ENCODE measurements at regions not wholly inside any gene's neighbourhood (a gene's known extent, or its start where the extent isn't known, plus 50 kb on each side); places are given as distances from the start of the nearest gene placed in this dataset.

DNA sequence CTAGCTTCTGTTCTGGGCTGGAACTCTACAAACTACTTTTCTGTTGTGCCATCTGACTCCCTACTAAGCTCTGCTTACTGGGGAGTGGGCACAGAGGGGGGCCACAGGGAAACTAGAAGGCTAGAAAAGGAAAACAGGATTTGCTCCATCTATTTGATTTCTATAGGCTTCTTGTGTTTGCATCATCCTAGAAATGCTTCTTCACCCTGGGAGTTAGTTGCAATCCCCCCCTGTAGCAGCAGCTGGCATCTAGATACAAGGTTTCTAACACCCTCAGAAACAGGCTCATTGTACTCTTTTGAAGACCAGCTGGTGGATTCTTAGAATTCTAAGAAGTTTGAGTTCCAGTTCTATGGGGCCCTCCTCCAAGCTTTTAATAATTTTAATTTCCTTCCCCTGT is 213.4 kb downstream of the TMA16 start:
- no peak overlapping the region for H3K23ac ChIP-seq (ENCODE audit: insufficient read length)
- no peak for FAIRE-seq
- no peak overlapping the region for H3K18ac ChIP-seq (ENCODE audit: extremely low read depth, low read length)
- H3K56ac ChIP-seq (replicated peaks; ENCODE audit: insufficient read length, low read depth, low read length): no peak overlapping the region
- no peak overlapping the region for H4K91ac ChIP-seq (replicated peaks; ENCODE audit: insufficient read length, low read length)
- H3K14ac ChIP-seq (ENCODE audit: insufficient read length): no peak overlapping the region
- H3K79me2 ChIP-seq (ENCODE audit: control insufficient read depth in 1 of 2, insufficient read depth in 2 of 2, low read length in 2 of 2): no peaks in the 10 kb centered on the region
- H2BK12ac ChIP-seq (ENCODE audit: low read depth, low read length): no peak overlapping the region
- no peaks in the 10 kb centered on the region for H3K79me1 ChIP-seq (ENCODE audit: low read depth, low read length)
- H4K8ac ChIP-seq (ENCODE audit: extremely low read depth, insufficient read depth, low read length): no peak overlapping the region
- no peak overlapping the region for H2BK120ac ChIP-seq (replicated peaks; ENCODE audit: low read depth, low read length)
- no peak overlapping the region for H3K4me2 ChIP-seq (ENCODE audit: insufficient read depth in 1 of 2, low read depth in 2 of 2, low read length in 2 of 2)
- no peak overlapping the region for H3K4ac ChIP-seq (replicated peaks; ENCODE audit: insufficient read length, low read depth, low read length)
- H2AK5ac ChIP-seq (ENCODE audit: low read depth, low read length): no peak overlapping the region
- H3K27ac ChIP-seq (ENCODE audit: low read depth, low read length): no peak overlapping the region
- H3K36me3 ChIP-seq (ENCODE audit: control insufficient read depth in 2 of 4, insufficient read depth in 4 of 4, low read length in 3 of 4): no peaks in the 10 kb centered on the region
- H2BK15ac ChIP-seq (ENCODE audit: low read length): no peak overlapping the region
- TF ChIP-seq RNF2 (IDR thresholded peaks at IDR 0.05; ENCODE audit: borderline replicate concordance, low read depth, low read length, missing control alignments, poor library complexity, severe bottlenecking) (no peak), POLR2AphosphoS5 (IDR thresholded peaks at IDR 0.05; ENCODE audit: low read depth, low read length) (no peak), RAD21 (IDR thresholded peaks at IDR 0.05 in 1 of 2, conservative IDR thresholded peaks at IDR 0.05 in 1 of 2; ENCODE audit: low read depth in 2 of 2, low read length in 2 of 2) (peak in 1 of 2 experiments; percentile 30; a peak in 2 of 4 replicates), CEBPB (IDR thresholded peaks at IDR 0.05; ENCODE audit: low read depth, low read length) (peak; percentile 53; the same call in 1 of the 2 replicates), SP4 (IDR thresholded peaks at IDR 0.05; ENCODE audit: low read length) (no peak)
- H4K5ac ChIP-seq (ENCODE audit: insufficient read length, low read depth, low read length): no peak overlapping the region
- no peak overlapping the region for H3K9ac ChIP-seq (replicated peaks in 1 of 4; ENCODE audit: extremely low read depth in 1 of 4, low read depth in 3 of 4, low read length in 3 of 4)
- DNase-seq (ENCODE audit: low read depth in 1 of 2, low spot score in 2 of 2): no peak
- no peak overlapping the region for H3K4me3 ChIP-seq (ENCODE audit: extremely low read depth in 1 of 4, insufficient read depth in 2 of 4, low read depth in 3 of 4, low read length in 4 of 4)
- no peaks in the 10 kb centered on the region for H3K9me3 ChIP-seq (ENCODE audit: insufficient read depth in 2 of 2, low read depth in 1 of 2, low read length in 1 of 2)
- no peaks in the 10 kb centered on the region for H4K20me1 ChIP-seq (replicated peaks in 1 of 2; ENCODE audit: control insufficient read depth in 1 of 2, insufficient read depth in 2 of 2, low read length in 2 of 2)
- POLR2A ChIA-PET (ENCODE audit: partially characterized antibody): interaction anchor here (1.2 kb wide), 1 partner anchor 165 kb away, joined by 3 read pairs; no protein-coding TSS in a partner anchor
- H3K23me2 ChIP-seq (ENCODE audit: low read depth, low read length): no peaks in the 10 kb centered on the region
- no peaks in the 10 kb centered on the region for H3K27me3 ChIP-seq (replicated peaks in 1 of 4; ENCODE audit: control insufficient read depth in 3 of 4, extremely low read depth in 1 of 4, insufficient read depth in 3 of 4, low read length in 3 of 4)
- CTCF ChIA-PET (ENCODE audit: partially characterized antibody): interaction anchor here (1.3 to 2.3 kb wide), 3 partner anchors 27 to 157 kb away, joined by 3 to 5 read pairs (median 5); no protein-coding TSS in a partner anchor
- H2BK20ac ChIP-seq (ENCODE audit: low read length): no peak overlapping the region
- H2BK5ac ChIP-seq (ENCODE audit: low read depth, low read length): no peak overlapping the region
- H2AFZ ChIP-seq (ENCODE audit: low read length): peak overlapping the region; percentile 21; the same call in 1 of the 2 replicates
- no peaks in the 10 kb centered on the region for H3K4me1 ChIP-seq (replicated peaks in 1 of 4; ENCODE audit: control insufficient read depth in 3 of 4, insufficient read depth in 4 of 4, low read length in 3 of 4)

All from H1 (cell line).